SK-N-SH treated with all-trans-retinoic acid at 6 μM for 48 hours (cell line): ENCODE measurements at regions not wholly inside any gene's neighbourhood (a gene's known extent, or its start where the extent isn't known, plus 50 kb on each side); places are given as distances from the start of the nearest gene placed in this dataset.

Experiments used
- CREB5 ChIP-seq: fragments of 250-450 bp; sonication (Bioruptor Pico); IDR thresholded peaks from 2 replicates; pipeline ENCODE4 v1.5.1; 2020; ENCODE audit warnings: low read depth, mild to moderate bottlenecking, moderate library complexity
- ISL1 ChIP-seq: fragments of 250-450 bp; sonication (Bioruptor Pico); IDR thresholded peaks from 2 replicates; pipeline ENCODE4 v2.1.2; 2022; ENCODE audit warnings: mild to moderate bottlenecking, moderate library complexity
- POU6F1 ChIP-seq: fragments of 250-450 bp; sonication (Bioruptor Pico); IDR thresholded peaks from 2 replicates; pipeline ENCODE4 v1.8.0; 2021; ENCODE audit warnings: low read depth, mild to moderate bottlenecking, moderate library complexity, borderline replicate concordance
- PPARA ChIP-seq: fragments of 250-450 bp; sonication (Bioruptor Pico); IDR thresholded peaks from 2 replicates; pipeline ENCODE4 v1.5.0; 2020; ENCODE audit warnings: mild to moderate bottlenecking, borderline replicate concordance
- RARB ChIP-seq: fragments of 250-450 bp; sonication (Bioruptor Pico); IDR thresholded peaks from 2 replicates; pipeline ENCODE4 v1.8.0; 2021; ENCODE audit warnings: mild to moderate bottlenecking, moderate library complexity
- TSHZ2 ChIP-seq: fragments of 250-450 bp; sonication (Bioruptor Pico); IDR thresholded peaks from 2 replicates; pipeline ENCODE4 v1.5.0; 2020; ENCODE audit warnings: mild to moderate bottlenecking, moderate library complexity
- ZFP3 ChIP-seq: fragments of 250-450 bp; sonication (Bioruptor Pico); IDR thresholded peaks from 2 replicates; pipeline ENCODE4 v1.5.0; 2020; ENCODE audit warnings: mild to moderate bottlenecking, moderate library complexity
- ZNF8 ChIP-seq: fragments of 450-650 bp; formaldehyde crosslinking; IDR thresholded peaks from 2 replicates; pipeline ENCODE4 v1.5.0; 2020; ENCODE audit warnings: mild to moderate bottlenecking, moderate library complexity

DNA sequence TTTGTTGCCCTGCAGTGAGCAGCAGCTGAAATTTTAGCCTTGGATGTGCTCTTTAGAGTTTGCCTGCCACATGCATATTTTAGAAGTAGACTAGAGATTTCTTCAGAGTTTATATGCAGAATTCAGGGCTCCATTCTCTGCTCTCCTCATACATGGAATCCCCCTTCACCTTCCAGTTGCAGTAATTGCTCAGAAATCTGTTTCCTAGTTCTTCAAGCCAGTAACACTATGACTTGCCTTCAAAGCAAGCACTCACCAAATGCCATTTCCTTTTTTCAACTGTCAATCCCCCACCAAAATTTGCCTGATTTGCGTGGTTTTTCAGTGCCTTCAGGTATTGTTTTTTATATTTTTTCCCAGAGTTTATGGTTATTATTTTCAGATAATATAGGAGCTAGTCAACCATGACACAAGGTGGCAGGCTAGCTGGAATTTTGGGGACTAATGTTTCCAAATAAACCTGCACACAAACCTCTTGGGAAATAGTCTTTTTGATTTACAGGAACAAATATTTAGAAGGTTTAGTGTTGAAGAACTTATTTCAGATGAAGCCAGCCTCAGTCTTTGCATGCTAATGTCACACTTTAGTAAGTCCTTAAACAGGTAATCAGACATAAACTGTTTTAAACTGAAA lies 79.2 kb downstream of the ASCL1 start:
- TF ChIP-seq RARB (CRISPR knock-in tag) (no peak), POU6F1 (no peak), ISL1 (no peak), ZFP3 (no peak), PPARA (CRISPR knock-in tag) (no peak), ZNF8 (CRISPR knock-in tag) (no peak), TSHZ2 (CRISPR knock-in tag) (no peak), CREB5 (CRISPR knock-in tag) (no peak)
